SK-N-MC (cell line): ENCODE measurements at regions not wholly inside any gene's neighbourhood (a gene's known extent, or its start where the extent isn't known, plus 50 kb on each side); places are given as distances from the start of the nearest gene placed in this dataset.

Experiments
- EZH2 ChIP-seq: fragments of 200-600 bp; sonication (generic); IDR thresholded peaks from one replicate; pipeline ENCODE4 v1.6.1; 2017; ENCODE audit warnings: antibody characterized with exemption
- FOXP2 ChIP-seq: optimal IDR thresholded peaks from 2 replicates; pipeline ENCODE3; 2011; ENCODE audit warnings: mild to moderate bottlenecking, moderate library complexity; ENCODE audit not compliant: insufficient read depth; ENCODE audit errors: extremely low read length, control extremely low read depth
- POLR2AphosphoS5 ChIP-seq: IDR thresholded peaks from 2 replicates; pipeline ENCODE4 v1.6.1; 2012; ENCODE audit warnings: mild to moderate bottlenecking, low read depth, low read length, borderline replicate concordance

GRCh38 chr13:30020726-30021312 lies 170.4 kb upstream of the UBL3 start:
- no peak for TF ChIP-seq POLR2AphosphoS5
- TF ChIP-seq EZH2, result no peak
- TF ChIP-seq FOXP2, result no peak
